ENCODE measurements at regions not wholly inside any gene's neighbourhood (a gene's known extent, or its start where the extent isn't known, plus 50 kb on each side); places are given as distances from the start of the nearest gene placed in this dataset.

- Histone ChIP-seq H3K36me3 (no peaks in the 10 kb centered on the region), H3K4me1 (no peaks in the 10 kb centered on the region), H3K9me3 (no peaks in the 10 kb centered on the region), H3K27ac (no peak overlapping the region), H3K4me3 (no peak overlapping the region), H3K27me3 (no peaks in the 10 kb centered on the region)
- TF ChIP-seq CTCF (IDR thresholded peaks at IDR 0.05) = no peak
- no peak for DNase-seq (ENCODE audit: low spot score in 2 of 2)
- intact Hi-C loops (cut with DNase I) = no loop called here
Measured at GRCh38 chr13:76106763-76107162, 470.6 kb downstream of the LMO7 start.

GRCh38 chr13:76094645-76095044 lies 458.5 kb downstream of the LMO7 start:
- H3K27ac ChIP-seq = no peak overlapping the region
- H3K36me3 ChIP-seq = no peaks in the 10 kb centered on the region
- intact Hi-C loops (cut with DNase I) = no loop called here
- no peak overlapping the region for H3K4me3 ChIP-seq
- no peaks in the 10 kb centered on the region for H3K27me3 ChIP-seq
- TF ChIP-seq CTCF (IDR thresholded peaks at IDR 0.05) = no peak
- no peaks in the 10 kb centered on the region for H3K9me3 ChIP-seq
- DNase-seq (ENCODE audit: low spot score in 2 of 2) = no peak
- H3K4me1 ChIP-seq = no peaks in the 10 kb centered on the region

- no peak for DNase-seq (ENCODE audit: low spot score in 2 of 2)
- Histone ChIP-seq H3K27me3 (no peaks in the 10 kb centered on the region), H3K4me3 (no peak overlapping the region), H3K36me3 (no peaks in the 10 kb centered on the region), H3K27ac (no peak overlapping the region), H3K9me3 (peaks cover 7 to 8% of the 10 kb centered on the region in 2 donors), H3K4me1 (no peaks in the 10 kb centered on the region)
- no peak for TF ChIP-seq CTCF (IDR thresholded peaks at IDR 0.05)
- intact Hi-C loops (cut with DNase I) = no loop called here
Measured at GRCh38 chr13:76091076-76091475, 454.9 kb downstream of the LMO7 start.

GRCh38 chr13:76086729-76087128 lies 450.6 kb downstream of the LMO7 start:
- no peaks in the 10 kb centered on the region for H3K36me3 ChIP-seq
- intact Hi-C loops (cut with DNase I) = no loop called here
- H3K4me1 ChIP-seq = no peaks in the 10 kb centered on the region
- H3K27me3 ChIP-seq = no peaks in the 10 kb centered on the region
- no peak overlapping the region for H3K27ac ChIP-seq
- peaks cover 7 to 8% of the 10 kb centered on the region in 2 donors for H3K9me3 ChIP-seq
- no peak for TF ChIP-seq CTCF (IDR thresholded peaks at IDR 0.05)
- no peak overlapping the region for H3K4me3 ChIP-seq
- no peak for DNase-seq (ENCODE audit: low spot score in 2 of 2)

DNA sequence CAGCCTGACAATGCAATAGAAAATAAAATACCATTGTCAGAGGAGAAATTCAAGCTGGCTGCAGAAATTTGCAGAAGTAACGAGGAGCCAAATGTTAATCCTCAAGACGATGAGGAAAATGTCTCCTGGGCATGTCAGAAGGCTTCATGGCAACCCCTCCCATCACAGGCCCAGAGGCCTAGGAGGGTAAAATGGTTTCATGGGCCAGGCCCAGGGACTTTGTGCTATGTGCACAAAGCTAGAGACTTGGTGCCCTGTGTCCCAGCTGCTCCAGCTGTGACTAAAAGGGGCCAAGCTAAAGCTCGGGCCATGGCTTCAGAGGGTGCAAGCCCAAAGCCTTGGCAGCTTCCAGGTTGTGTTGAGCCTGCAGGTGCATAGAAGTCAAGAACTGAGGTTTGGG lies 431.7 kb downstream of the LMO7 start:
- no peaks in the 10 kb centered on the region for H3K36me3 ChIP-seq
- no peak for TF ChIP-seq CTCF (IDR thresholded peaks at IDR 0.05)

GRCh38 chr13:76053181-76053580 lies 417.1 kb downstream of the LMO7 start:
- no peaks in the 10 kb centered on the region for H3K36me3 ChIP-seq
- intact Hi-C loops (cut with DNase I) = no loop called here
- H3K9me3 ChIP-seq = peaks cover 3 to 4% of the 10 kb centered on the region in 2 donors
- H3K4me1 ChIP-seq = no peaks in the 10 kb centered on the region
- H3K4me3 ChIP-seq = no peak overlapping the region
- no peak for DNase-seq (ENCODE audit: low spot score in 2 of 2)
- no peak for TF ChIP-seq CTCF (IDR thresholded peaks at IDR 0.05)
- no peaks in the 10 kb centered on the region for H3K27me3 ChIP-seq
- H3K27ac ChIP-seq = no peak overlapping the region

More for the DNA sequence above, 431.7 kb downstream of the LMO7 start:
- no peaks in the 10 kb centered on the region for H3K4me1 ChIP-seq
- no peak overlapping the region for H3K4me3 ChIP-seq
- H3K9me3 ChIP-seq = no peaks in the 10 kb centered on the region
- no peak for DNase-seq (ENCODE audit: low spot score in 2 of 2)
- no peaks in the 10 kb centered on the region for H3K27me3 ChIP-seq
- H3K27ac ChIP-seq = no peak overlapping the region
- intact Hi-C loops (cut with DNase I) = no loop called here

All from ascending aorta (tissue), 2 donors.